Lower leg skin (tissue), 3 donors: ENCODE measurements at regions not wholly inside any gene's neighbourhood (a gene's known extent, or its start where the extent isn't known, plus 50 kb on each side); places are given as distances from the start of the nearest gene placed in this dataset.

ENCODE experiments used
- CTCF ChIP-seq, 3 donors: fragments of 450-650 bp; IDR thresholded peaks; one replicate each; pipeline ENCODE4 v1.5.1; 2016; ENCODE audit warnings: antibody characterized with exemption in 3 of 3, mild to moderate bottlenecking in 3 of 3, moderate library complexity in 2 of 3
- POLR2A ChIP-seq, 2 donors: fragments of 450-650 bp; IDR thresholded peaks; one replicate each; pipeline ENCODE4 v1.6.1; 2016 to 2017; ENCODE audit warnings: antibody characterized with exemption in 2 of 2, mild to moderate bottlenecking in 1 of 2, moderate library complexity in 1 of 2

DNA sequence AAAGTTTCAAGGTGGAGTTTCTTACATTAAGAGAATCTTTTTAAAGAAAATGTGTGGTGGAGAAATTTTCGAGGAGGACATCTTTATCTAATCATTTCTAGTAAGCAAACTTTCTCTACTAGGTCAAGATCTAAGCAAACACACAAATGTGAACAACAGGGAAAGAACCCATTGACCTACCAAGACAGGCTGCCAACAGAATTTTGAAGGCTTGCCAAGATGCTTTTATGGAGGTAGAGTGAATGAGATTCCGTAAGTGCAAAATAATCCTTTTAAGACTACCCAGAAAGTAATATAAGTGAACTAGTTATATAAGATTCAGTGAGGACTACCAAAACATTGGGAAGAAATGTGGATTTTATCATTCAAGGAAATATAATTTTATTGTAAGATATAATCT is 357.1 kb upstream of the PDE3A start:
- TF ChIP-seq POLR2A (IDR thresholded peaks at IDR 0.05) (no peak), CTCF (IDR thresholded peaks at IDR 0.05) (no peak)
